Trophoblast cell (in vitro differentiated cells and primary cell): ENCODE measurements at regions not wholly inside any gene's neighbourhood (a gene's known extent, or its start where the extent isn't known, plus 50 kb on each side); places are given as distances from the start of the nearest gene placed in this dataset.
"Not testable (repeated sequence)": the region's sequence is repeated elsewhere in the genome, so short reads cannot be mapped to it uniquely, and the experiment has no call there.

ENCODE experiments used
- DNase-seq, 2 donors: peaks; one replicate each; pipeline ENCODE4 v3.0.0-alpha.2; 2016
- H2AFZ ChIP-seq: 2 replicates; pipeline ENCODE4 v1.6.1; 2013; ENCODE audit warnings: low read length, moderate library complexity, mild to moderate bottlenecking; ENCODE audit not compliant: insufficient read depth, poor library complexity
- H2AK5ac ChIP-seq: 2 replicates; pipeline ENCODE4 v1.6.1; 2013; ENCODE audit warnings: mild to moderate bottlenecking, low read length
- H2BK120ac ChIP-seq: 2 replicates; pipeline ENCODE4 v1.6.1; 2013; ENCODE audit warnings: low read length, mild to moderate bottlenecking, moderate library complexity; ENCODE audit not compliant: insufficient read depth, poor library complexity
- H2BK12ac ChIP-seq: 2 replicates; pipeline ENCODE4 v1.6.1; 2013; ENCODE audit warnings: mild to moderate bottlenecking, low read length, moderate library complexity
- H2BK5ac ChIP-seq: 2 replicates; pipeline ENCODE4 v1.6.1; 2013; ENCODE audit warnings: low read length, low read depth, moderate library complexity, mild to moderate bottlenecking; ENCODE audit not compliant: poor library complexity
- H3K14ac ChIP-seq: 2 replicates; pipeline ENCODE4 v1.6.1; 2013; ENCODE audit warnings: mild to moderate bottlenecking, low read length
- H3K18ac ChIP-seq: 2 replicates; pipeline ENCODE4 v1.6.1; 2013; ENCODE audit warnings: mild to moderate bottlenecking, low read length
- H3K23ac ChIP-seq: 2 replicates; pipeline ENCODE4 v1.6.1; 2013; ENCODE audit warnings: low read length
- H3K27ac ChIP-seq: 2 replicates; pipeline ENCODE4 v1.5.1; 2013; ENCODE audit warnings: low read depth, mild to moderate bottlenecking, inconsistent platforms, low read length, moderate library complexity
- H3K27me3 ChIP-seq: 2 replicates; pipeline ENCODE4 v1.6.1; 2013; ENCODE audit warnings: inconsistent platforms, mild to moderate bottlenecking, low read length, moderate library complexity; ENCODE audit not compliant: insufficient read depth
- H3K36me3 ChIP-seq, 2 experiments: 1 replicate in 1 of 2; 2 replicates in 1 of 2; pipeline ENCODE4 v1.6.1; 2013; ENCODE audit warnings: low read length in 2 of 2, mild to moderate bottlenecking in 2 of 2, moderate library complexity in 1 of 2; ENCODE audit not compliant: insufficient read depth in 2 of 2, control insufficient read depth in 1 of 2
- H3K4ac ChIP-seq: 2 replicates; pipeline ENCODE4 v1.6.1; 2013; ENCODE audit warnings: low read depth, mild to moderate bottlenecking, low read length, moderate library complexity
- H3K4me1 ChIP-seq, 2 experiments: 1 replicate in 1 of 2; 2 replicates in 1 of 2; pipeline ENCODE4 v1.6.1; 2013; ENCODE audit warnings: low read length in 2 of 2, mild to moderate bottlenecking in 2 of 2, moderate library complexity in 1 of 2; ENCODE audit not compliant: insufficient read depth in 2 of 2, control insufficient read depth in 1 of 2
- H3K4me2 ChIP-seq: 2 replicates; pipeline ENCODE4 v1.6.1; 2013; ENCODE audit warnings: inconsistent platforms, mild to moderate bottlenecking, low read length, moderate library complexity
- H3K4me3 ChIP-seq: 2 replicates; pipeline ENCODE4 v1.5.1; 2013; ENCODE audit warnings: mild to moderate bottlenecking, low read depth, low read length, inconsistent platforms
- H3K79me1 ChIP-seq: one replicate; pipeline ENCODE4 v1.6.1; 2013; ENCODE audit warnings: low read length
- H3K79me2 ChIP-seq: 2 replicates; pipeline ENCODE4 v1.6.1; 2013; ENCODE audit warnings: low read length, mild to moderate bottlenecking; ENCODE audit not compliant: control insufficient read depth, insufficient read depth, poor library complexity
- H3K9ac ChIP-seq: 2 replicates; pipeline ENCODE4 v1.6.1; 2013; ENCODE audit warnings: mild to moderate bottlenecking, low read length
- H3K9me3 ChIP-seq: 2 replicates; pipeline ENCODE4 v1.6.1; 2013; ENCODE audit warnings: low read depth, mild to moderate bottlenecking, control low read depth, inconsistent platforms, low read length; ENCODE audit not compliant: insufficient read depth
- H4K12ac ChIP-seq: 2 replicates; pipeline ENCODE4 v1.6.1; 2013; ENCODE audit warnings: low read depth, mild to moderate bottlenecking, low read length, moderate library complexity
- H4K8ac ChIP-seq: 2 replicates; pipeline ENCODE4 v1.6.1; 2013; ENCODE audit warnings: low read depth, mild to moderate bottlenecking, low read length, moderate library complexity
- H4K91ac ChIP-seq: one replicate; pipeline ENCODE4 v1.6.1; 2013; ENCODE audit warnings: low read depth, mild to moderate bottlenecking, low read length, moderate library complexity
- WGBS: extraction: QIAGEN DNeasy Blood & Tissue Kit; methylation state at CpG from one replicate; pipeline ENCODE4 v1.1.7; 2013; ENCODE audit warnings: missing lambda C conversion rate; ENCODE audit not compliant: insufficient read length, insufficient coverage; ENCODE audit errors: extremely low coverage; 5-methylcytosine and 5-hydroxymethylcytosine counted together

GRCh38 chr3:90076136-90076535, 968.7 kb downstream of the EPHA3 start:
- DNase-seq: no peak
- Histone ChIP-seq H2BK12ac (no peak overlapping the region), H2BK5ac (no peak overlapping the region), H3K4me1 (no peaks in the 10 kb centered on the region), H2AK5ac (no peak overlapping the region), H3K27me3 (no peaks in the 10 kb centered on the region), H3K9ac (no peak overlapping the region), H3K4ac (no peak overlapping the region), H3K18ac (no peak overlapping the region), H4K8ac (no peak overlapping the region), H4K12ac (no peak overlapping the region), H3K79me2 (no peaks in the 10 kb centered on the region), H3K27ac (no peak overlapping the region), H3K9me3 (no peaks in the 10 kb centered on the region), H3K36me3 (no peaks in the 10 kb centered on the region), H3K4me3 (no peak overlapping the region), H3K4me2 (no peak overlapping the region), H3K23ac (no peak overlapping the region), H2AFZ (no peak overlapping the region), H3K14ac (no peak overlapping the region), H2BK120ac (no peak overlapping the region), H3K79me1 (no peaks in the 10 kb centered on the region), H4K91ac (no peak overlapping the region)

GRCh38 chr3:90080988-90081387, 973.6 kb downstream of the EPHA3 start:
- Histone ChIP-seq H2BK120ac (no peak overlapping the region), H3K36me3 (no peaks in the 10 kb centered on the region), H3K27ac (no peak overlapping the region), H3K79me2 (no peaks in the 10 kb centered on the region), H4K8ac (no peak overlapping the region), H4K12ac (no peak overlapping the region), H3K4me1 (no peaks in the 10 kb centered on the region), H3K18ac (no peak overlapping the region), H2AFZ (no peak overlapping the region), H3K9me3 (no peaks in the 10 kb centered on the region), H2BK5ac (no peak overlapping the region), H3K27me3 (no peaks in the 10 kb centered on the region), H3K4me3 (no peak overlapping the region), H3K4me2 (no peak overlapping the region), H2AK5ac (no peak overlapping the region), H4K91ac (no peak overlapping the region), H3K4ac (no peak overlapping the region), H3K79me1 (no peaks in the 10 kb centered on the region), H3K14ac (no peak overlapping the region), H2BK12ac (no peak overlapping the region), H3K9ac (no peak overlapping the region), H3K23ac (no peak overlapping the region)
- DNase-seq: no peak
- no CpG with 5 or more reads among the region's 1 CpG for WGBS

GRCh38 chr3:90086297-90086696, 978.9 kb downstream of the EPHA3 start:
- H3K23ac ChIP-seq, H3K79me1 ChIP-seq, H4K8ac ChIP-seq, H3K36me3 ChIP-seq, H3K79me2 ChIP-seq, H3K18ac ChIP-seq, H4K12ac ChIP-seq, H2BK12ac ChIP-seq, H2AK5ac ChIP-seq, H3K4me3 ChIP-seq, H2AFZ ChIP-seq, H2BK5ac ChIP-seq, H3K4me2 ChIP-seq, H3K27ac ChIP-seq, H3K9ac ChIP-seq, H3K4ac ChIP-seq, H3K9me3 ChIP-seq, H4K91ac ChIP-seq, H3K27me3 ChIP-seq, H2BK120ac ChIP-seq, H3K4me1 ChIP-seq, H3K14ac ChIP-seq, DNase-seq: not testable (repeated sequence)
- 100% methylated on average over 3 of the region's 8 CpGs for WGBS

GRCh38 chr3:90087703-90088102, 980.3 kb downstream of the EPHA3 start:
- Histone ChIP-seq H2BK5ac (no peak overlapping the region), H3K27ac (no peak overlapping the region), H3K4me2 (no peak overlapping the region), H3K79me1 (no peaks in the 10 kb centered on the region), H2AK5ac (no peak overlapping the region), H4K8ac (no peak overlapping the region), H3K4me1 (no peaks in the 10 kb centered on the region), H3K23ac (no peak overlapping the region), H3K4me3 (no peak overlapping the region), H3K14ac (no peak overlapping the region), H3K79me2 (no peaks in the 10 kb centered on the region), H3K27me3 (no peaks in the 10 kb centered on the region), H3K18ac (no peak overlapping the region), H3K9ac (no peak overlapping the region), H2BK12ac (no peak overlapping the region), H3K9me3 (no peaks in the 10 kb centered on the region), H2BK120ac (no peak overlapping the region), H3K4ac (no peak overlapping the region), H3K36me3 (no peaks in the 10 kb centered on the region), H4K91ac (no peak overlapping the region), H2AFZ (no peak overlapping the region), H4K12ac (no peak overlapping the region)
- no peak for DNase-seq
- no CpG with 5 or more reads among the region's 2 CpGs for WGBS
